Transverse colon (tissue), 4 donors: ENCODE measurements at regions not wholly inside any gene's neighbourhood (a gene's known extent, or its start where the extent isn't known, plus 50 kb on each side); places are given as distances from the start of the nearest gene placed in this dataset.

Experiments
- CTCF ChIP-seq, 5 experiments: fragments of 200-600 bp in 3 of 5; fragments of 450-650 bp in 2 of 5; sonication (generic) in 3 of 5; IDR thresholded peaks; 1 replicate in 2 of 5; 2 replicates in 3 of 5; pipeline ENCODE4 v1.5.1; 2016 to 2017; ENCODE audit warnings: antibody characterized with exemption in 5 of 5, inconsistent platforms in 3 of 5, mild to moderate bottlenecking in 2 of 5, moderate library complexity in 1 of 5
- EP300 ChIP-seq: sonication (generic); formaldehyde crosslinking; IDR thresholded peaks from one replicate; pipeline ENCODE4 v1.6.1; 2017; ENCODE audit warnings: antibody characterized with exemption, low read depth
- POLR2A ChIP-seq: fragments of 450-650 bp; IDR thresholded peaks from one replicate; pipeline ENCODE4 v1.6.1; 2016; ENCODE audit warnings: antibody characterized with exemption, mild to moderate bottlenecking, moderate library complexity
- POLR2AphosphoS5 ChIP-seq, 3 donors: sonication (generic); formaldehyde crosslinking; IDR thresholded peaks; one replicate each; pipeline ENCODE4 v1.6.1; 2016; ENCODE audit warnings: antibody characterized with exemption in 3 of 3

- no peak for TF ChIP-seq CTCF (IDR thresholded peaks at IDR 0.05)
- no peak for TF ChIP-seq POLR2A
- no peak for TF ChIP-seq POLR2AphosphoS5 (IDR thresholded peaks at IDR 0.05)
- TF ChIP-seq EP300 = no peak
Measured at GRCh38 chr3:156770699-156771414, 55.3 kb upstream of the LEKR1 start.
